ENCODE measurements at regions not wholly inside any gene's neighbourhood (a gene's known extent, or its start where the extent isn't known, plus 50 kb on each side); places are given as distances from the start of the nearest gene placed in this dataset.

DNA sequence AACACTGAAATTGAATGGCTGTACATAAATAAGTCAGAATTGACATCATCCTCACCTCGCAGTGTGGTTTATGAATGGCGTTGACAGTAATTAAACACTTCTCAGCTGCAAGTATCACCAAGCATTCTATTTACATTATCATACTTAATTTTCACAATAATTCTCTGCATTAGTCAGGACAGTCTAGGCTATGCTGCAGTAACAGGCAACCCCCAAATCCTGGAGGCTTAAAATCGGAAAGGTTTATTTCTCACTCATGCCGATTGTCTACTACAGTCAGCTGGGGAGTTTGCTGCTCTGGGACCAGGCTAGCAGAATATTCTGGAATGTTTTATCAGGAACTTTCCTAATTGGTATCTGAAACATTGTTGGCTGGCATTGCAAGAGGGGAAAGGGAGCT is 493.2 kb upstream of the ERCC4 start:
- H3K4me1 ChIP-seq (ENCODE audit: control insufficient read depth, insufficient read depth, low read length), result no peaks in the 10 kb centered on the region
- H3K27ac ChIP-seq (ENCODE audit: low read length), result no peak overlapping the region
- no peak overlapping the region for H3K4me3 ChIP-seq (ENCODE audit: low read length in 2 of 2)
- peaks cover 3 to 4% of the 10 kb centered on the region in 2 donors for H3K9me3 ChIP-seq (ENCODE audit: control insufficient read depth in 2 of 2, low read length in 2 of 2)
- no peaks in the 10 kb centered on the region for H3K27me3 ChIP-seq (ENCODE audit: control insufficient read depth in 1 of 2, insufficient read depth in 2 of 2, low read length in 2 of 2)
- H3K36me3 ChIP-seq (ENCODE audit: control insufficient read depth in 2 of 2, insufficient read depth in 2 of 2, low read length in 2 of 2), result no peaks in the 10 kb centered on the region
- no peak overlapping the region for H3K9ac ChIP-seq (ENCODE audit: low read length in 2 of 2)

DNA sequence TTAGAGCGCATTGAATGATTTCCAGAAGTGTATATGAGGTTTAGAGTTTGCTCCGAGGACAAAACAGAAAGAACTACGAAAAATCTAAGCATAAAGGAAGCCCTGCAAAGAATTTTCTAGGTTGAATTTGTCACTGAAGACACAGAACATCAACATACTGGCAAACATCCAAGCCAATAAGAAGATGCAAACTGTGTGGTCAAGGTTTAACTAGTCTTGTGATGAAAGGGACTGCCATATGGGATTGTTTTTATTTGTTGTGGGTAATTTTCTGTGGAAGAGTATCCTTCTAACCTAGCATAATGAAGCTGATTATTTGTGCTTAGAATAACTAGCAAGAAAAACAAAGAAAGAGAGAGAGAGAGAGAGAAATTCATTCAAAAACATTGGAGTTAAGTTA is 492.0 kb upstream of the ERCC4 start:
- Histone ChIP-seq H3K4me3 (ENCODE audit: low read length in 2 of 2) (no peak overlapping the region), H3K36me3 (ENCODE audit: control insufficient read depth in 2 of 2, insufficient read depth in 2 of 2, low read length in 2 of 2) (no peaks in the 10 kb centered on the region), H3K4me1 (ENCODE audit: control insufficient read depth, insufficient read depth, low read length) (no peaks in the 10 kb centered on the region), H3K27me3 (ENCODE audit: control insufficient read depth in 1 of 2, insufficient read depth in 2 of 2, low read length in 2 of 2) (no peaks in the 10 kb centered on the region), H3K27ac (ENCODE audit: low read length) (no peak overlapping the region), H3K9ac (ENCODE audit: low read length in 2 of 2) (no peak overlapping the region), H3K9me3 (ENCODE audit: control insufficient read depth in 2 of 2, low read length in 2 of 2) (peaks cover 3 to 4% of the 10 kb centered on the region in 2 donors)

DNA sequence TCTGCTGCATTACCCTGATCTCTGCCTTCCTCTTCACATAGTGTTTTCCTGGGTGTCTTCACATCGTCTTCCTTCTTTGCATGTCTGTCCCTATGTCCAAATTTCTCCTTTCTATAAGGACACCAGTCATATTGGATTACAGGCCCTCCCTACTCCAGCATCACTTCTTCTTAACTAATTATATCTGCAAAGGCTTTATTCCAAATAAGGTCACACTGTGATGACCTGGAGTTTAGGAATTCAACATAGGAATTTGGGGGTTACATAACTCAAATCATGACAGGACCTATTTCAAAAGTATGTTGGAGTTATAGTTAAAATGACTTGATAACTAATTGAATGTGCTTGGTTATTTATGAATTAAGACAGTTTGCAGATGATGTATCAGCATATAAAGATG is 490.5 kb upstream of the ERCC4 start:
- Histone ChIP-seq H3K4me1 (ENCODE audit: control insufficient read depth, insufficient read depth, low read length) (no peaks in the 10 kb centered on the region), H3K9me3 (ENCODE audit: control insufficient read depth in 2 of 2, low read length in 2 of 2) (peaks cover 0 to 3% of the 10 kb centered on the region in 2 donors), H3K27me3 (ENCODE audit: control insufficient read depth in 1 of 2, insufficient read depth in 2 of 2, low read length in 2 of 2) (no peaks in the 10 kb centered on the region), H3K36me3 (ENCODE audit: control insufficient read depth in 2 of 2, insufficient read depth in 2 of 2, low read length in 2 of 2) (no peaks in the 10 kb centered on the region), H3K4me3 (ENCODE audit: low read length in 2 of 2) (no peak overlapping the region), H3K27ac (ENCODE audit: low read length) (no peak overlapping the region), H3K9ac (ENCODE audit: low read length in 2 of 2) (no peak overlapping the region)

DNA sequence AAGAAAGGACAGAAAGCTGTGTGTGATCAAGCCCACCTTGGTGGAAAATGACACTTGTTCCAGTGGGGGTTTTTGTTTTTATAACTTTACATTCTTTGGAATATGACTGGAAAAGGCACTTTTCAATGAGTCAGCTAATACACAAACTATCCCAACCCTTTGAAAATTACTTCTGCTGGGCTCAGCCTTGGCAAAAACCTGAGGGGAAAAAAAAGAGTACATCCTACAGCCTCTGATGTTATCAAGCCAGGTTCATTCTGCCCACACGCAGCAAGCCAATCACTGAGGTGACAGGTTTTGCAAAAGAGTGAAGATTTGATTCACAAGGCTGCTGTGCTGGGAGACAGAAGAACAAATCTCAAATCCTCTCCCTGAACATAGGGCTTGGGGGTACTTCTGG is 484.5 kb upstream of the ERCC4 start:
- Histone ChIP-seq H3K4me3 (ENCODE audit: low read length in 2 of 2) (no peak overlapping the region), H3K4me1 (ENCODE audit: control insufficient read depth, insufficient read depth, low read length) (no peaks in the 10 kb centered on the region), H3K27me3 (ENCODE audit: control insufficient read depth in 1 of 2, insufficient read depth in 2 of 2, low read length in 2 of 2) (peaks cover 0 to 3% of the 10 kb centered on the region in 2 donors), H3K9me3 (ENCODE audit: control insufficient read depth in 2 of 2, low read length in 2 of 2) (no peaks in the 10 kb centered on the region), H3K36me3 (ENCODE audit: control insufficient read depth in 2 of 2, insufficient read depth in 2 of 2, low read length in 2 of 2) (no peaks in the 10 kb centered on the region), H3K9ac (ENCODE audit: low read length in 2 of 2) (no peak overlapping the region), H3K27ac (ENCODE audit: low read length) (no peak overlapping the region)

DNA sequence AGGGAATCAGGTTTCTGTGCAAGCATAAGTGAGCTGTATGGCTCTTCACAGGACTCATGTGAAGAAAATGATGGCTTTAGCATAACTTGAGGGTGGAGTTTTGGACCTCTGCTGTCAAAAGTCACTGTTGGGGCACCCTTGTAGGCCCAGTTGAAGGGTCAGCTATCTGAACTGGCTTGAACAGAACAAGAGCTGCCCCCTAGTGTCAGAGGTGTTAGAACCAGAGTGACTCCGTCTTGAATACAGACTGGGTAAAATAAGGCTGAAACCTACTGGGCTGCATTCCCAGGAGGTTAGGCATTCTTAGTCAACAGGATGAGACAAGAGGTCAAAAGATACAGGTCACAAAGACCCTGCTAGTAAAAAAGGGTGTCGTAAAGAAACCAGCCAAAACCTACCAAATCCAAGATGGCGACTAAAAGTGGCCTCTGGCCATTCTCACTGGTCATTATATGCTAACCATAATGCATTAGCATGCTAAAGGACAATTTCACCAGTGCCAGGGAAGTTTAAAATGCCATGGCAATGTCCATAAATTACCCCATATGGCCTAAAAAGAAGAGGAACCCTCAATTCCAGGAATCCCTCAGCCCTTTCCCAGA is 484.0 kb upstream of the ERCC4 start:
- no peak overlapping the region for H3K4me3 ChIP-seq (ENCODE audit: low read length in 2 of 2)
- no peaks in the 10 kb centered on the region for H3K4me1 ChIP-seq (ENCODE audit: control insufficient read depth, insufficient read depth, low read length)
- no peak overlapping the region for H3K9ac ChIP-seq (ENCODE audit: low read length in 2 of 2)
- no peaks in the 10 kb centered on the region for H3K36me3 ChIP-seq (ENCODE audit: control insufficient read depth in 2 of 2, insufficient read depth in 2 of 2, low read length in 2 of 2)
- H3K9me3 ChIP-seq (ENCODE audit: control insufficient read depth in 2 of 2, low read length in 2 of 2), result no peaks in the 10 kb centered on the region
- peaks cover 0 to 3% of the 10 kb centered on the region in 2 donors for H3K27me3 ChIP-seq (ENCODE audit: control insufficient read depth in 1 of 2, insufficient read depth in 2 of 2, low read length in 2 of 2)
- no peak overlapping the region for H3K27ac ChIP-seq (ENCODE audit: low read length)

DNA sequence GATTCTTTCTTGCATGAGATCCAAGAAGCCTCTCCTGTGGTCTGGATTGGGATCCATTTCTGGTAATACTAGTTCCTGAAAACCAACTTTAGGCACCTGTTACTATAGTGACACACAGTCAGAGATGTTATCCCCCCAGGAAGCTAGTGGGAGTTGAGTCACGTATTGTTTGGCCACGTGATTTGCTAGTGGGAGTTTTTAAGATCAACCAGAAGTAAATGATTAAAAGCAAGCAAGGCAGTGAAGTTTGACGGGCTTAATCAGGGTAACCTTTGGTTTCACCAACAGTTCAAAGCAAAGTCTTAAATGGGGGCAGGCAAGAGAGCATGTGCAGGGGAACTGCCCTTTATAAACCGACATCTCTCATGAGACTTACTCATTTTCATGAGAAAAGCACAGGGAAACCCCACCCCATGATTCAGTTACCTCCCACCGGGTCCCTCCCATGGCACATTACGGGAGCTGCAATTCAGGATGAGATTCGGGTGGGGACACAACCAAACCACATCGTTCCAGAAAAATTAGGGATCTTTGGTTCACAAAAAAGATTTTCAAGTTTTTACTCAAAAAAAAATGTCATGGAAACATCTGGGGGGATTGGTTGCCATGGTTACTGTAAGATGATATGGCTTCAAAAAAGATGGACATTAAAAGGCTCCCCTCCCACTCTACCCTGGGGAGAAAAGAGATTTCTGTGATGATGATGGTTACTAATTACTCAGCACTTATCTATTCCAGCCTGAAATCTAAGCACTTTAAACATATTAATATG is 483.1 kb upstream of the ERCC4 start:
- H3K4me1 ChIP-seq (ENCODE audit: control insufficient read depth, insufficient read depth, low read length), result no peaks in the 10 kb centered on the region
- peaks cover 0 to 4% of the 10 kb centered on the region in 2 donors for H3K9me3 ChIP-seq (ENCODE audit: control insufficient read depth in 2 of 2, low read length in 2 of 2)
- peaks cover 0 to 3% of the 10 kb centered on the region in 2 donors for H3K27me3 ChIP-seq (ENCODE audit: control insufficient read depth in 1 of 2, insufficient read depth in 2 of 2, low read length in 2 of 2)
- H3K9ac ChIP-seq (ENCODE audit: low read length in 2 of 2), result no peak overlapping the region
- H3K4me3 ChIP-seq (ENCODE audit: low read length in 2 of 2), result no peak overlapping the region
- no peak overlapping the region for H3K27ac ChIP-seq (ENCODE audit: low read length)
- H3K36me3 ChIP-seq (ENCODE audit: control insufficient read depth in 2 of 2, insufficient read depth in 2 of 2, low read length in 2 of 2), result no peaks in the 10 kb centered on the region

DNA sequence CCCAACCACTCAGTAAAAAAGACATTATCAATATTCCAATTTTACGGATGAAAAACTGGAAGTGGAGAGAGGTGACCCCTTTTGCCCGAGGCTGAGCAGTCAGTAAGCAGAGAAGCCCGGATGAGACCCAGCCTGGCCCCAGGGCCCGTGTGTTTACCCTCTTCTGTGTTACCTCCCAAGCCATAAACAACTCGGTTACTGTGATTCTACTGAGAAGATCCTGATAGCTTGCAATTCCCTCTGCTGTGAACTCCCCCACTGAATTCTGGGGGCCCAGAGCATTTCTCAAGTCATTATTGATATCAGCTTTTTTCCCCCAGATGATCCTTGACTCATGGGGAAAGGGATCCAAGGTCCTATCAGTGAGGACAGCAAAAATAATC is 482.6 kb upstream of the ERCC4 start:
- Histone ChIP-seq H3K27me3 (ENCODE audit: control insufficient read depth in 1 of 2, insufficient read depth in 2 of 2, low read length in 2 of 2) (peaks cover 0 to 3% of the 10 kb centered on the region in 2 donors), H3K4me3 (ENCODE audit: low read length in 2 of 2) (no peak overlapping the region), H3K9ac (ENCODE audit: low read length in 2 of 2) (no peak overlapping the region), H3K36me3 (ENCODE audit: control insufficient read depth in 2 of 2, insufficient read depth in 2 of 2, low read length in 2 of 2) (no peaks in the 10 kb centered on the region), H3K4me1 (ENCODE audit: control insufficient read depth, insufficient read depth, low read length) (no peaks in the 10 kb centered on the region), H3K9me3 (ENCODE audit: control insufficient read depth in 2 of 2, low read length in 2 of 2) (peaks cover 0 to 4% of the 10 kb centered on the region in 2 donors), H3K27ac (ENCODE audit: low read length) (no peak overlapping the region)

DNA sequence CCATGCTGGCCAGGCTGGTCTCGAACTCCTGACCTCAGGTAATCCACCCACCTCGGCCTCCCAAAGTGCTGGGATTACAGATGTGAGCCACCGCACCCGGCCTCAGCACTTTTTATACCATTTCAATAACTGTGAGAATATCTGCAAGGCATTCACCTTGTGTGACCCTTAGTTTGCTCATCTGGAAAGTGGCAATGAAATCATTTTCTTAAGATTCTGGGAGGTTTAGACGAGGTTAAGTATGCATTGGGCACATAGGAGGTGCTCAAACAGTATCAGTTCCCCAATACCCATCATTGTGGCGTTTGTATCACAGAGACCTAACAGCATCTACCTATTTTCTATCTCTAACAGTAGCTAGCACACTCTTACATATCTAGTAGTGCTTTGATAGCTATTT is 481.9 kb upstream of the ERCC4 start:
- Histone ChIP-seq H3K9ac (ENCODE audit: low read length in 2 of 2) (no peak overlapping the region), H3K36me3 (ENCODE audit: control insufficient read depth in 2 of 2, insufficient read depth in 2 of 2, low read length in 2 of 2) (no peaks in the 10 kb centered on the region), H3K9me3 (ENCODE audit: control insufficient read depth in 2 of 2, low read length in 2 of 2) (peaks cover 0 to 4% of the 10 kb centered on the region in 2 donors), H3K4me3 (ENCODE audit: low read length in 2 of 2) (no peak overlapping the region), H3K4me1 (ENCODE audit: control insufficient read depth, insufficient read depth, low read length) (no peaks in the 10 kb centered on the region), H3K27ac (ENCODE audit: low read length) (no peak overlapping the region), H3K27me3 (ENCODE audit: control insufficient read depth in 1 of 2, insufficient read depth in 2 of 2, low read length in 2 of 2) (peaks cover 0 to 3% of the 10 kb centered on the region in 2 donors)

DNA sequence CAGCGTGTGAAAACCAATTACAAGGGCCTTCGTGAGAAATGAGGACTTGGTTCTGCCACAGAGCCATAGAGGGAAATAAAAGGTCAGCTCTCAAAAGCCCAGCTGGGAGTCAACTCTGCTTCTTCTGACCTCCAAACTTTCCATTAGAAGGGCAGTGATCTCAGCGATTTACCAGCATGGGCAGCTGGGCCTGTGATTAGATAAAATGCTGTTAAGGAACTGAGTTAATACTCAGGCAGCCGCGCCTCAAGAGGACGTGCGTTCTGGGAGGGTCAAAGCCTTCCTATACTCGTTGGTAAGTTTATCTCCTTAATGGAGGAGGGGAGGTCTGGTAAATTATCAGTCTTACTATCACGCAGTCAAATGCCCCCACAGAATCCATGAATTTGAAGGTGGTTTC is 480.2 kb upstream of the ERCC4 start:
- no peak overlapping the region for H3K9ac ChIP-seq (ENCODE audit: low read length in 2 of 2)
- H3K36me3 ChIP-seq (ENCODE audit: control insufficient read depth in 2 of 2, insufficient read depth in 2 of 2, low read length in 2 of 2), result no peaks in the 10 kb centered on the region
- H3K4me1 ChIP-seq (ENCODE audit: control insufficient read depth, insufficient read depth, low read length), result no peaks in the 10 kb centered on the region
- no peak overlapping the region for H3K4me3 ChIP-seq (ENCODE audit: low read length in 2 of 2)
- peaks cover 0 to 3% of the 10 kb centered on the region in 2 donors for H3K27me3 ChIP-seq (ENCODE audit: control insufficient read depth in 1 of 2, insufficient read depth in 2 of 2, low read length in 2 of 2)
- H3K9me3 ChIP-seq (ENCODE audit: control insufficient read depth in 2 of 2, low read length in 2 of 2), result peaks cover 0 to 4% of the 10 kb centered on the region in 2 donors
- no peak overlapping the region for H3K27ac ChIP-seq (ENCODE audit: low read length)

DNA sequence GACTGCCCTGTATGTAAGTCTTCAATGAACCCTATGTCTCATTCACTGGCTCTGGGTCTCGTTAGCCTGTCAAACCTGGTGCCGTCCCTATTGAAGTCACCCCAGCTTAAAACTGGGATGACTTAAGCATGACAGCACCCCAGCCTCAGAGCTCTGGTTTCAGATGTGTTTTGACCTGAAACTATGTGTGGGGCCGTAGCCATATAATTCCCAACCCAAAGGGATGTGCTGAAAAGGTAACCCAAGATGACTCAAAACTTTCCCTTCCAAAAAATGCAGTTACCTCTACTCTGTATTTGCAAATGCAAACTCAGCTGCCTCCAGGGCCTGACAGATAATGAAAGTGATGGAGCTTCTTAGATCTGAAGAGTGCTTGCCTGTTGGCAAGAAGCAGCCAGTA is 478.3 kb upstream of the ERCC4 start:
- no peak overlapping the region for H3K9ac ChIP-seq (ENCODE audit: low read length in 2 of 2)
- no peaks in the 10 kb centered on the region for H3K27me3 ChIP-seq (ENCODE audit: control insufficient read depth in 1 of 2, insufficient read depth in 2 of 2, low read length in 2 of 2)
- H3K4me1 ChIP-seq (ENCODE audit: control insufficient read depth, insufficient read depth, low read length), result no peaks in the 10 kb centered on the region
- no peak overlapping the region for H3K27ac ChIP-seq (ENCODE audit: low read length)
- H3K36me3 ChIP-seq (ENCODE audit: control insufficient read depth in 2 of 2, insufficient read depth in 2 of 2, low read length in 2 of 2), result no peaks in the 10 kb centered on the region
- H3K9me3 ChIP-seq (ENCODE audit: control insufficient read depth in 2 of 2, low read length in 2 of 2), result peaks cover 0 to 4% of the 10 kb centered on the region in 2 donors
- no peak overlapping the region for H3K4me3 ChIP-seq (ENCODE audit: low read length in 2 of 2)

DNA sequence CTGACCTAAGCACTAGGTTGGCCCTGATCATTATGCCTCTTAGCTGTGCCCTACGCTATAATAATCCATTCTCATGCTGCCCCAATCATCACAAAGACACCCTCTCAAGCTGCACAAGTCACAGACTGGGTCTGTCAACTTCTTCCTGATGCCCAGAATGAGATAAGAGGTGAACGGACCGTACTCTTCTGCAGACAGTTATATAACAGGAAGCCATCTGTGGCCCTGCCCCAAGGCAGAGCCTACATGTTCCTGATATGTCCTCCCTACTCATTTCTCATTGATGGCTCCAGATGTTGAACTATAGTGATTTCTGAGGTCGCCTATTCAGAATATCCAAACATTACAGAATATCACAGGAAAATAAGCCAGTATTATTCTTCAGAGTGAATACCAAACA is 471.6 kb upstream of the ERCC4 start:
- no peak overlapping the region for H3K4me3 ChIP-seq (ENCODE audit: low read length in 2 of 2)
- H3K4me1 ChIP-seq (ENCODE audit: control insufficient read depth, insufficient read depth, low read length), result no peaks in the 10 kb centered on the region
- H3K36me3 ChIP-seq (ENCODE audit: control insufficient read depth in 2 of 2, insufficient read depth in 2 of 2, low read length in 2 of 2), result no peaks in the 10 kb centered on the region
- H3K27ac ChIP-seq (ENCODE audit: low read length), result no peak overlapping the region
- no peaks in the 10 kb centered on the region for H3K27me3 ChIP-seq (ENCODE audit: control insufficient read depth in 1 of 2, insufficient read depth in 2 of 2, low read length in 2 of 2)
- no peaks in the 10 kb centered on the region for H3K9me3 ChIP-seq (ENCODE audit: control insufficient read depth in 2 of 2, low read length in 2 of 2)
- H3K9ac ChIP-seq (ENCODE audit: low read length in 2 of 2), result no peak overlapping the region

Measured in stomach smooth muscle (tissue), 2 donors.